Prostate gland (tissue), 2 donors: ENCODE measurements at regions not wholly inside any gene's neighbourhood (a gene's known extent, or its start where the extent isn't known, plus 50 kb on each side); places are given as distances from the start of the nearest gene placed in this dataset.

Source experiments
- DNase-seq: peaks from one replicate; pipeline ENCODE4 v3.0.0-alpha.2; 2019; ENCODE audit warnings: low spot score
- H3K27ac ChIP-seq, 2 donors: fragments of 200-600 bp; sonication (generic); 2 replicates each; pipeline ENCODE4 v1.5.1; 2017 to 2019
- H3K27me3 ChIP-seq: fragments of 200-600 bp; sonication (generic); replicated peaks from 2 replicates; pipeline ENCODE4 v1.5.1; 2019; ENCODE audit not compliant: insufficient read depth
- H3K36me3 ChIP-seq, 2 donors: fragments of 200-600 bp; sonication (generic); 1 replicate in 1 of 2; 2 replicates in 1 of 2; pipeline versions ENCODE4 v1.5.1 to v1.8.1; 2017 to 2019
- H3K4me1 ChIP-seq: fragments of 200-600 bp; sonication (generic); replicated peaks from 2 replicates; pipeline ENCODE4 v1.5.1; 2019
- H3K4me3 ChIP-seq, 2 donors: fragments of 200-600 bp; sonication (generic); 2 replicates each; pipeline ENCODE4 v1.5.1; 2017 to 2019
- H3K9me3 ChIP-seq: fragments of 200-600 bp; sonication (generic); 2 replicates; pipeline ENCODE4 v1.5.1; 2017
- POLR2A ChIP-seq: fragments of 450-650 bp; IDR thresholded peaks from one replicate; pipeline ENCODE4 v1.6.1; 2016; ENCODE audit warnings: antibody characterized with exemption, mild to moderate bottlenecking
- POLR2AphosphoS5 ChIP-seq: sonication (generic); formaldehyde crosslinking; IDR thresholded peaks from one replicate; pipeline ENCODE4 v1.6.1; 2017; ENCODE audit warnings: antibody characterized with exemption
- WGBS: methylation state at CpG from one replicate; pipeline ENCODE4 v1.1.5; 2018; 5-methylcytosine and 5-hydroxymethylcytosine counted together
- intact Hi-C: fragments of 100-400 bp; cut with DNase I; formaldehyde crosslinking; loops from one replicate; pipeline ENCODE4 v1.14.2; 2022
- TF ChIP-seq, protein P1 (sequence below), 4 experiments: fragments of 200-600 bp in 2 of 4; fragments of 450-650 bp in 2 of 4; sonication (generic) in 2 of 4; IDR thresholded peaks; 1 replicate in 3 of 4; 2 replicates in 1 of 4; pipeline ENCODE4 v1.5.1; 2016 to 2019; ENCODE audit warnings: antibody characterized with exemption in 4 of 4, mild to moderate bottlenecking in 2 of 4, moderate library complexity in 2 of 4

- DNase-seq: no peak
- no peaks in the 10 kb centered on the region for H3K9me3 ChIP-seq
- 92% methylated on average over 7 of the region's 7 CpGs for WGBS
- no peaks in the 10 kb centered on the region for H3K27me3 ChIP-seq
- no peaks in the 10 kb centered on the region for H3K4me1 ChIP-seq
- H3K4me3 ChIP-seq: no peak overlapping the region
- intact Hi-C loops: no loop called here
- no peak overlapping the region for H3K27ac ChIP-seq
- H3K36me3 ChIP-seq: no peaks in the 10 kb centered on the region
- TF ChIP-seq, protein P1, sequence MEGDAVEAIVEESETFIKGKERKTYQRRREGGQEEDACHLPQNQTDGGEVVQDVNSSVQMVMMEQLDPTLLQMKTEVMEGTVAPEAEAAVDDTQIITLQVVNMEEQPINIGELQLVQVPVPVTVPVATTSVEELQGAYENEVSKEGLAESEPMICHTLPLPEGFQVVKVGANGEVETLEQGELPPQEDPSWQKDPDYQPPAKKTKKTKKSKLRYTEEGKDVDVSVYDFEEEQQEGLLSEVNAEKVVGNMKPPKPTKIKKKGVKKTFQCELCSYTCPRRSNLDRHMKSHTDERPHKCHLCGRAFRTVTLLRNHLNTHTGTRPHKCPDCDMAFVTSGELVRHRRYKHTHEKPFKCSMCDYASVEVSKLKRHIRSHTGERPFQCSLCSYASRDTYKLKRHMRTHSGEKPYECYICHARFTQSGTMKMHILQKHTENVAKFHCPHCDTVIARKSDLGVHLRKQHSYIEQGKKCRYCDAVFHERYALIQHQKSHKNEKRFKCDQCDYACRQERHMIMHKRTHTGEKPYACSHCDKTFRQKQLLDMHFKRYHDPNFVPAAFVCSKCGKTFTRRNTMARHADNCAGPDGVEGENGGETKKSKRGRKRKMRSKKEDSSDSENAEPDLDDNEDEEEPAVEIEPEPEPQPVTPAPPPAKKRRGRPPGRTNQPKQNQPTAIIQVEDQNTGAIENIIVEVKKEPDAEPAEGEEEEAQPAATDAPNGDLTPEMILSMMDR (IDR thresholded peaks at IDR 0.05): no peak
- TF ChIP-seq POLR2A: no peak
- TF ChIP-seq POLR2AphosphoS5: no peak
These were observed 107.9 kb downstream of the DACT2 start for GRCh38 chr6:168211681-168212080.

DNA sequence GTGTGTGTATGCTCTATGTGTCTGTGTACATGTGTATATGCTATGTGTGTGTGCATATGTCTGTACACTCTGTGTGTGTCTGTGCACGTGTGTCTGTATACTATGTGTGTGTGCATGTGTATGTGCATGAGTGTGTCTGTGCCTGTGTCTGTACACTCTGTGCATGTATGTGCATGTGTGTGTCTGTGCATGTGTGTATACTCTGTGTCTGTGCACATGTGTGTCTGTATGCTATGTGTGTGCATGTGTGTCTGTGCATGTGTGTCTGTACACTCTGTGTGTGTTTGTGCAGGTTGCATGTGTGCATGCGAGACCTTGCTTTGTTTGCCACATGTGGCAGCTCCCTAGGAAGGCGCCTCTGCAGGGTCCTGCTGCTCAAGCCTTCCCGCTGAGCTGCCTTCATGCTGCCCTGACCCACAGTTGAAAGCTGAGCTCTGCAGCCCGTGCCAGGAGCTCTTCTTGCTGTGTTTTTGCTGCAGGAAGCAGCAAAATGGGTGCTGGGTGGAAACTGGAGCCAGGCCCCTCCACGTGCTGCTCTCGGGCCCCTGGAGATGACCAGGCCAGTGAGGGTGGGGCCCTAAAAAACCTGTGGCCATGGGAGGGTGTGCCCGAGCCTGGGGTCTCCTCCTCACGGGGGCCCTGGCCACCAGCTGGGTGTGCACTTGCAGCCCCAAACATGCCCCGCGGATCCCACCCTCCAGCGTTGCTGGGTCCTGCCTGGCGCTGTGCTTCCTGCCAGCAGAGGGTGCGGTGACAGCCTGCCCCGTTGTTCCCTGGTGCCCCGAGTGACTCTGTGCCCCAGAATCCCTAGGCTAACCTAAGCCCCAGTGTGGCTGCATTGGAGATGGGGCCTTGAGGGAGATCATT, 109.1 kb downstream of the DACT2 start:
- DNase-seq: no peak
- H3K36me3 ChIP-seq: no peaks in the 10 kb centered on the region
- TF ChIP-seq, protein P1 (IDR thresholded peaks at IDR 0.05): no peak
- no peak for TF ChIP-seq POLR2AphosphoS5
- TF ChIP-seq POLR2A: no peak
- H3K27me3 ChIP-seq: no peaks in the 10 kb centered on the region
- intact Hi-C loops: no loop called here
- no peaks in the 10 kb centered on the region for H3K9me3 ChIP-seq
- no peak overlapping the region for H3K4me3 ChIP-seq
- no peak overlapping the region for H3K27ac ChIP-seq
- H3K4me1 ChIP-seq: no peaks in the 10 kb centered on the region
- WGBS: 82% methylated on average over 8 of the region's 16 CpGs

GRCh38 chr6:168209420-168209819, 110.2 kb downstream of the DACT2 start:
- Histone ChIP-seq H3K9me3 (no peaks in the 10 kb centered on the region), H3K27ac (no peak overlapping the region), H3K4me3 (no peak overlapping the region), H3K36me3 (no peaks in the 10 kb centered on the region), H3K27me3 (no peaks in the 10 kb centered on the region), H3K4me1 (no peaks in the 10 kb centered on the region)
- no peak for TF ChIP-seq POLR2AphosphoS5
- TF ChIP-seq, protein P1 (IDR thresholded peaks at IDR 0.05): no peak
- intact Hi-C loops: no loop called here
- DNase-seq: no peak
- WGBS: 100% methylated on average over 4 of the region's 10 CpGs

DNA sequence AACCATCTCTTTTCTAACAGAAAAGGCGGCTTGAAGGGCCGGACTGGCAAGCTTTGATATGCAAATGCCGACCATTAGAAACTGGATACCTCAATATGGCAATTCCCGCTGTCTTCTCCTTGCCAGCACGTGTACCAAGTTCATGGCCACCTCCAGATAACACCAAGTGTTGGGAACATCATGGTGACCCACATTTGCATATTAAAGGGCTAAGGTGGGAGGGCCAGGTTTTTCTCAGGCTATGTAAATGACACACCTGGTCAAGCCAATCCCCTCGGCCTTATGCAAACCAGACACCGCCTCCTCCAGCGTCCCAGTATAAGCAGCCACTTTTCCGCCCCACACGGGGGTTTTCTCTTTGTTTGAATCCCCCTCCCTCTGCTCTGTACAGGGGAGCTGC, 110.7 kb downstream of the DACT2 start:
- Histone ChIP-seq H3K9me3 (no peaks in the 10 kb centered on the region), H3K36me3 (no peaks in the 10 kb centered on the region), H3K27ac (no peak overlapping the region), H3K27me3 (no peaks in the 10 kb centered on the region), H3K4me1 (no peaks in the 10 kb centered on the region), H3K4me3 (no peak overlapping the region)
- DNase-seq: no peak
- 72% methylated on average over 10 of the region's 10 CpGs for WGBS
- no peak for TF ChIP-seq POLR2AphosphoS5
- no peak for TF ChIP-seq POLR2A
- TF ChIP-seq, protein P1 (IDR thresholded peaks at IDR 0.05): no peak
- intact Hi-C loops: no loop called here

DNA sequence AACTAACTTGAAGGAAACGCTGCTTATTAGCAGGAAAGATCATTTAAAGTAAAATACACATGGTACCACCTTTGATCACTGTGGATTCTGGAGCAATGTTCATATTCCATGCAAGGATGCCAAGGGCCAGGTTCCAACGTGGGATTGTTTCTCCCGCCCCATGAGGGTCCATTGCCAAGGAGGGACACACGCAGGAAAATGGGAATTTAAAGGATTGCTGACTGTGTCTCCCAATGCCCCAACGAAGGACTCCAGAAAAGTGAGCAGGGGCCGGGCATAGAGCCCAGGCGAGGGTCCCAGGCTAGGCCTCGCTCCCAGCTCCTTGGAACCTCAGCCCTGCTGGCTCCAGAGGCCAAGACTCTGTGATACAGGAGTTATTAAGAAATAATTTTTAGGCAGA, 111.2 kb downstream of the DACT2 start:
- no peak for DNase-seq
- Histone ChIP-seq H3K9me3 (no peaks in the 10 kb centered on the region), H3K36me3 (no peaks in the 10 kb centered on the region), H3K27me3 (no peaks in the 10 kb centered on the region), H3K4me1 (no peaks in the 10 kb centered on the region), H3K4me3 (no peak overlapping the region), H3K27ac (no peak overlapping the region)
- TF ChIP-seq POLR2A: no peak
- TF ChIP-seq POLR2AphosphoS5: no peak
- TF ChIP-seq, protein P1 (IDR thresholded peaks at IDR 0.05): no peak
- 71% methylated on average over 8 of the region's 8 CpGs for WGBS
- intact Hi-C loops: no loop called here
